ENCODE measurements at regions not wholly inside any gene's neighbourhood (a gene's known extent, or its start where the extent isn't known, plus 50 kb on each side); places are given as distances from the start of the nearest gene placed in this dataset.

- no peak overlapping the region for H3K4me3 Mint-ChIP-seq
- H3K4me1 Mint-ChIP-seq = no peaks in the 10 kb centered on the region
- peaks cover 0 to 15% (median 0%) of the 10 kb centered on the region in 3 donors for H3K27me3 Mint-ChIP-seq
- no peaks in the 10 kb centered on the region for H3K36me3 Mint-ChIP-seq
- ATAC-seq (ENCODE audit: low read depth in 2 of 2) (no peak), DNase-seq (no peak)
- H3K9me3 Mint-ChIP-seq = no peaks in the 10 kb centered on the region
- H3K27ac Mint-ChIP-seq = no peak overlapping the region
Observed at GRCh38 chr2:58971511-58972360, 730.6 kb upstream of the FANCL start.

- Mint-ChIP-seq H3K36me3 (no peaks in the 10 kb centered on the region), H3K4me3 (no peak overlapping the region), H3K27me3 (peaks cover 0 to 6% (median 0%) of the 10 kb centered on the region in 3 donors), H3K4me1 (no peaks in the 10 kb centered on the region), H3K9me3 (no peaks in the 10 kb centered on the region), H3K27ac (no peak overlapping the region)
- DNase-seq (no peak), ATAC-seq (ENCODE audit: low read depth in 2 of 2) (no peak)
Observed at GRCh38 chr2:58970365-58970764, 729.2 kb upstream of the FANCL start.

GRCh38 chr2:58968885-58969284 is 727.8 kb upstream of the FANCL start:
- Mint-ChIP-seq H3K4me3 (no peak overlapping the region), H3K36me3 (no peaks in the 10 kb centered on the region), H3K27ac (no peak overlapping the region), H3K9me3 (no peaks in the 10 kb centered on the region), H3K27me3 (no peaks in the 10 kb centered on the region), H3K4me1 (no peaks in the 10 kb centered on the region)
- ATAC-seq (ENCODE audit: low read depth in 2 of 2) = no peak
- no peak for DNase-seq

GRCh38 chr2:58967736-58968135 is 726.6 kb upstream of the FANCL start:
- ATAC-seq (ENCODE audit: low read depth in 2 of 2) (no peak), DNase-seq (no peak)
- H3K27ac Mint-ChIP-seq = no peak overlapping the region
- H3K27me3 Mint-ChIP-seq = no peaks in the 10 kb centered on the region
- H3K36me3 Mint-ChIP-seq = no peaks in the 10 kb centered on the region
- H3K4me3 Mint-ChIP-seq = no peak overlapping the region
- no peaks in the 10 kb centered on the region for H3K9me3 Mint-ChIP-seq
- no peaks in the 10 kb centered on the region for H3K4me1 Mint-ChIP-seq

GRCh38 chr2:58965602-58966001 is 724.5 kb upstream of the FANCL start:
- Mint-ChIP-seq H3K36me3 (no peaks in the 10 kb centered on the region), H3K9me3 (no peaks in the 10 kb centered on the region), H3K27me3 (no peaks in the 10 kb centered on the region), H3K4me3 (no peak overlapping the region), H3K4me1 (no peaks in the 10 kb centered on the region), H3K27ac (no peak overlapping the region)
- DNase-seq (no peak), ATAC-seq (ENCODE audit: low read depth in 2 of 2) (no peak)

DNA sequence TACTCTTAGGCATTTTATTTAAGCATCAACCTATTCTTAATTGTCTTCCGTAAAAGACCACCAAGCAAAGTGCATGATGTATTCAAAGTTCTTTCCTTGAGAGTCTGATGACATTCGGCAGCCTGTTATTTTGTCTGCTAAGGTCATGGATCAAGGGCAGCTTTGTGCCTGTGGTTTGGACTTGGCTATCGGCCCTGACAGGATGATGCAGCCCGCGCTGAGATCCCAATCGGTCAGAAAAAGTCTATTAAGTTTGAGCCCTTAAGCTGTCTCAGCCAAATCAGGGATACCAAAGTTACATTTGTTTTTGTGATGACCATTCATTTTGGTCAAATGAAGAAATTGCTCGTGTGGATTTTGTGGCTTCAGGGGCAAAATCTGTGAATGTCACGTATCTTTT is 718.9 kb upstream of the FANCL start:
- no peak for DNase-seq
- Mint-ChIP-seq H3K4me3 (no peak overlapping the region), H3K27ac (no peak overlapping the region), H3K27me3 (peaks cover 0 to 15% (median 4%) of the 10 kb centered on the region in 3 donors), H3K36me3 (no peaks in the 10 kb centered on the region), H3K9me3 (no peaks in the 10 kb centered on the region), H3K4me1 (no peaks in the 10 kb centered on the region)
- ATAC-seq (ENCODE audit: low read depth in 2 of 2) = no peak

GRCh38 chr2:58957188-58957840 is 716.2 kb upstream of the FANCL start:
- DNase-seq = no peak
- no peaks in the 10 kb centered on the region for H3K4me1 Mint-ChIP-seq
- H3K4me3 Mint-ChIP-seq = no peak overlapping the region
- no peak overlapping the region for H3K27ac Mint-ChIP-seq
- H3K36me3 Mint-ChIP-seq = no peaks in the 10 kb centered on the region
- no peak for ATAC-seq (ENCODE audit: low read depth in 2 of 2)
- H3K27me3 Mint-ChIP-seq = peaks cover 0 to 15% (median 9%) of the 10 kb centered on the region in 3 donors
- H3K9me3 Mint-ChIP-seq = no peaks in the 10 kb centered on the region

GRCh38 chr2:58954880-58955385 is 713.8 kb upstream of the FANCL start:
- ATAC-seq (ENCODE audit: low read depth in 2 of 2) = no peak
- Mint-ChIP-seq H3K27ac (no peak overlapping the region), H3K4me3 (peak overlapping the region in 1 of 8 donors; percentile 44), H3K4me1 (no peaks in the 10 kb centered on the region), H3K9me3 (no peaks in the 10 kb centered on the region), H3K27me3 (peaks cover 0 to 24% (median 9%) of the 10 kb centered on the region in 3 donors), H3K36me3 (no peaks in the 10 kb centered on the region)
- no peak for DNase-seq

GRCh38 chr2:58951722-58952121 is 710.6 kb upstream of the FANCL start:
- no peak for ATAC-seq (ENCODE audit: low read depth in 2 of 2)
- DNase-seq = no peak
- Mint-ChIP-seq H3K27ac (no peak overlapping the region), H3K27me3 (peaks cover 0 to 17% (median 9%) of the 10 kb centered on the region in 3 donors), H3K36me3 (no peaks in the 10 kb centered on the region), H3K4me3 (no peak overlapping the region), H3K9me3 (no peaks in the 10 kb centered on the region), H3K4me1 (no peaks in the 10 kb centered on the region)

GRCh38 chr2:58950795-58951462 is 709.8 kb upstream of the FANCL start:
- DNase-seq (no peak), ATAC-seq (ENCODE audit: low read depth in 2 of 2) (no peak)
- Mint-ChIP-seq H3K36me3 (no peaks in the 10 kb centered on the region), H3K27me3 (peaks cover 0 to 9% (median 5%) of the 10 kb centered on the region in 3 donors), H3K4me3 (no peak overlapping the region), H3K9me3 (peaks cover 0 to 2% (median 0%) of the 10 kb centered on the region in 7 donors), H3K4me1 (no peaks in the 10 kb centered on the region), H3K27ac (no peak overlapping the region)

GRCh38 chr2:58939388-58939787 is 698.3 kb upstream of the FANCL start:
- Mint-ChIP-seq H3K4me3 (no peak overlapping the region), H3K27ac (no peak overlapping the region), H3K27me3 (peaks cover 4 to 8% (median 5%) of the 10 kb centered on the region in 3 donors), H3K4me1 (no peaks in the 10 kb centered on the region), H3K36me3 (peaks cover 0 to 11% of the 10 kb centered on the region in 2 donors), H3K9me3 (peaks cover 7 to 28% (median 17%) of the 10 kb centered on the region in 7 donors)
- no peak for DNase-seq
- no peak for ATAC-seq (ENCODE audit: low read depth in 2 of 2)

GRCh38 chr2:58938988-58939387 is 697.9 kb upstream of the FANCL start:
- Mint-ChIP-seq H3K27ac (no peak overlapping the region), H3K9me3 (peaks cover 5 to 24% (median 15%) of the 10 kb centered on the region in 7 donors), H3K4me1 (no peaks in the 10 kb centered on the region), H3K36me3 (peaks cover 0 to 11% of the 10 kb centered on the region in 2 donors), H3K27me3 (peaks cover 4 to 8% (median 5%) of the 10 kb centered on the region in 3 donors), H3K4me3 (no peak overlapping the region)
- ATAC-seq (ENCODE audit: low read depth in 2 of 2) = no peak
- no peak for DNase-seq

DNA sequence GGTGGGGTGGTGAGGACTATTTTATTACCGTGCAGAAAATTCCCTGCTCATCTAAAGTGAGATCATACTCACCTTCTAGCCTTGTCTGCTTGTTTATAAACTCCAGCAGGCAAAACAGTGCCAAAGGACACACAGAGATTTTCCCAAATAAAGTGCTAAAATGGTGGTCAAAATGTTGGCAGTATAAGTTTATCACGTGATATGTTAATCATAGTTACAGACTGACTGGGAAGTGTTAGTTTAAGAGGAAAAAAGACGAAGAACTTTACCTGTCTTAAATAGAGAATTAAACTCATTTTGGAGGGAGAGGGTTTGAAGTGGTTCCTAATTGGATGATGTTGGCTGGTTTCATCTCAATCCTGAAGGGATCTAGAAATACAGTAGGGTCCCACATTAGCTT is 691.7 kb upstream of the FANCL start:
- H3K4me1 Mint-ChIP-seq = no peaks in the 10 kb centered on the region

More for the DNA sequence above, 691.7 kb upstream of the FANCL start:
- Mint-ChIP-seq H3K4me3 (no peak overlapping the region), H3K27ac (no peak overlapping the region), H3K27me3 (no peaks in the 10 kb centered on the region), H3K36me3 (no peaks in the 10 kb centered on the region), H3K9me3 (no peaks in the 10 kb centered on the region)
- no peak for ATAC-seq (ENCODE audit: low read depth in 2 of 2)
- DNase-seq = no peak

All from naive B cell (primary cell).